RWPE2 (cell line): ENCODE measurements at regions not wholly inside any gene's neighbourhood (a gene's known extent, or its start where the extent isn't known, plus 50 kb on each side); places are given as distances from the start of the nearest gene placed in this dataset.

ENCODE experiments used
- ATAC-seq: fragments of 200-7000 bp; cut with Tn5 transposase; 3 replicates; pipeline ENCODE4 v1.9.1; 2021; ENCODE audit warnings: low read depth
- DNase-seq: peaks from one replicate; pipeline ENCODE4 v3.0.0-alpha.2; 2020; ENCODE audit warnings: low spot score
- H3K27ac ChIP-seq: fragments of 450-650 bp; 2 replicates; pipeline ENCODE4 v1.5.1; 2017; ENCODE audit warnings: mild to moderate bottlenecking; ENCODE audit not compliant: poor library complexity, severe bottlenecking
- H3K27me3 ChIP-seq: fragments of 250-450 bp; sonication (Bioruptor Pico); 2 replicates; pipeline ENCODE4 v1.5.1; 2021; ENCODE audit warnings: mild to moderate bottlenecking, moderate library complexity; ENCODE audit not compliant: insufficient read depth, poor library complexity, severe bottlenecking
- H3K36me3 ChIP-seq: fragments of 250-450 bp; sonication (Bioruptor Pico); 2 replicates; pipeline ENCODE4 v1.5.1; 2020; ENCODE audit warnings: low read depth, mild to moderate bottlenecking, moderate library complexity
- H3K4me1 ChIP-seq: fragments of 250-450 bp; sonication (Bioruptor Pico); 2 replicates; pipeline ENCODE4 v1.5.1; 2021; ENCODE audit warnings: mild to moderate bottlenecking, moderate library complexity; ENCODE audit not compliant: insufficient read depth, poor library complexity, severe bottlenecking
- H3K4me3 ChIP-seq: fragments of 250-450 bp; sonication (Bioruptor Pico); 2 replicates; pipeline ENCODE4 v1.5.1; 2021; ENCODE audit warnings: mild to moderate bottlenecking, moderate library complexity; ENCODE audit not compliant: severe bottlenecking
- H3K9me3 ChIP-seq: fragments of 250-450 bp; sonication (Bioruptor Pico); 2 replicates; pipeline ENCODE4 v1.5.1; 2021; ENCODE audit warnings: mild to moderate bottlenecking, moderate library complexity; ENCODE audit not compliant: severe bottlenecking
- CTCF ChIP-seq: fragments of 450-650 bp; IDR thresholded peaks from one replicate; pipeline ENCODE4 v1.5.1; 2017; ENCODE audit warnings: mild to moderate bottlenecking, moderate library complexity; ENCODE audit not compliant: poor library complexity, severe bottlenecking

GRCh38 chr20:24747881-24748595, 201.0 kb upstream of the CST7 start:
- Histone ChIP-seq H3K27ac (no peak overlapping the region), H3K4me3 (no peak overlapping the region), H3K36me3 (no peaks in the 10 kb centered on the region), H3K4me1 (peaks cover 15% of the 10 kb centered on the region), H3K27me3 (no peaks in the 10 kb centered on the region), H3K9me3 (no peaks in the 10 kb centered on the region)
- TF ChIP-seq CTCF = no peak
- ATAC-seq (no peak), DNase-seq (no peak)

- no peak for TF ChIP-seq CTCF
- H3K4me3 ChIP-seq = no peak overlapping the region
- H3K36me3 ChIP-seq = no peaks in the 10 kb centered on the region
- ATAC-seq (no peak), DNase-seq (no peak)
- H3K9me3 ChIP-seq = no peaks in the 10 kb centered on the region
- H3K27me3 ChIP-seq = no peaks in the 10 kb centered on the region
- H3K4me1 ChIP-seq = peaks cover 8% of the 10 kb centered on the region
- no peak overlapping the region for H3K27ac ChIP-seq
These were observed 197.5 kb upstream of the CST7 start for GRCh38 chr20:24751551-24751950.

GRCh38 chr20:24752612-24753011, 196.5 kb upstream of the CST7 start:
- no peak for DNase-seq
- Histone ChIP-seq H3K4me3 (no peak overlapping the region), H3K36me3 (no peaks in the 10 kb centered on the region), H3K27ac (no peak overlapping the region), H3K9me3 (no peaks in the 10 kb centered on the region), H3K4me1 (peaks cover 3% of the 10 kb centered on the region), H3K27me3 (no peaks in the 10 kb centered on the region)
- no peak; the same call in 2 of the 3 replicates for ATAC-seq
- TF ChIP-seq CTCF = no peak

GRCh38 chr20:24753130-24753529, 195.9 kb upstream of the CST7 start:
- H3K36me3 ChIP-seq = no peaks in the 10 kb centered on the region
- no peaks in the 10 kb centered on the region for H3K27me3 ChIP-seq
- no peak overlapping the region for H3K4me3 ChIP-seq
- no peaks in the 10 kb centered on the region for H3K9me3 ChIP-seq
- peaks cover 3% of the 10 kb centered on the region for H3K4me1 ChIP-seq
- no peak for ATAC-seq
- no peak overlapping the region for H3K27ac ChIP-seq
- TF ChIP-seq CTCF = no peak
- DNase-seq = no peak

- no peak for ATAC-seq
- no peak overlapping the region for H3K4me3 ChIP-seq
- peaks cover 3% of the 10 kb centered on the region for H3K4me1 ChIP-seq
- no peak for DNase-seq
- H3K36me3 ChIP-seq = no peaks in the 10 kb centered on the region
- H3K27ac ChIP-seq = no peak overlapping the region
- H3K9me3 ChIP-seq = no peaks in the 10 kb centered on the region
- no peaks in the 10 kb centered on the region for H3K27me3 ChIP-seq
- no peak for TF ChIP-seq CTCF
These were observed 194.4 kb upstream of the CST7 start for GRCh38 chr20:24754691-24755090.
